ENCODE measurements at regions not wholly inside any gene's neighbourhood (a gene's known extent, or its start where the extent isn't known, plus 50 kb on each side); places are given as distances from the start of the nearest gene placed in this dataset.

- TF ChIP-seq CTBP2 (IDR thresholded peaks at IDR 0.05; ENCODE audit: borderline replicate concordance, insufficient read depth, insufficient read length, low read length) (no peak), NRF1 (IDR thresholded peaks at IDR 0.05; ENCODE audit: low read depth, low read length) (no peak), CHD1 (IDR thresholded peaks at IDR 0.05; ENCODE audit: low read depth, low read length) (no peak)
These were observed 68.2 kb upstream of the FAM241A start (continued) for GRCh38 chr4:112076919-112077608.
